CD14-positive monocyte (primary cell): ENCODE measurements at regions not wholly inside any gene's neighbourhood (a gene's known extent, or its start where the extent isn't known, plus 50 kb on each side); places are given as distances from the start of the nearest gene placed in this dataset.

Source experiments
- DNase-seq, 3 donors: peaks; one replicate each; pipeline ENCODE4 v3.0.0-alpha.2; 2011 to 2022
- H2AFZ ChIP-seq: 2 replicates; pipeline ENCODE4 v1.6.0; 2012; ENCODE audit warnings: mild to moderate bottlenecking, low read depth, low read length, inconsistent platforms; ENCODE audit not compliant: insufficient read depth, poor library complexity, severe bottlenecking
- H3K27ac ChIP-seq, 2 donors: 1 replicate in 1 of 2; 2 replicates in 1 of 2; pipeline ENCODE4 v1.5.1; 2012 to 2013; ENCODE audit warnings: low read length in 2 of 2, control low read depth in 1 of 2, inconsistent platforms in 1 of 2, low read depth in 1 of 2, mild to moderate bottlenecking in 1 of 2
- H3K27me3 ChIP-seq, 2 donors: one replicate each; pipeline versions ENCODE4 v1.6.0 to v1.6.1; 2011 to 2013; ENCODE audit warnings: low read length in 2 of 2; ENCODE audit not compliant: control insufficient read depth in 2 of 2, insufficient read depth in 2 of 2
- H3K36me3 ChIP-seq, 2 donors: replicated peaks in 1 of 2; 1 replicate in 1 of 2; 2 replicates in 1 of 2; pipeline versions ENCODE4 v1.5.1 to v1.6.1; 2012 to 2013; ENCODE audit warnings: low read length in 2 of 2, control low read depth in 1 of 2, inconsistent platforms in 1 of 2, mild to moderate bottlenecking in 1 of 2; ENCODE audit not compliant: insufficient read depth in 2 of 2, control insufficient read depth in 1 of 2
- H3K4me1 ChIP-seq, 2 donors: 1 replicate in 1 of 2; 2 replicates in 1 of 2; pipeline versions ENCODE4 v1.5.1 to v1.6.1; 2012 to 2013; ENCODE audit warnings: low read length in 2 of 2, control low read depth in 1 of 2, inconsistent platforms in 1 of 2, mild to moderate bottlenecking in 1 of 2, moderate library complexity in 1 of 2; ENCODE audit not compliant: insufficient read depth in 2 of 2, control insufficient read depth in 1 of 2
- H3K4me2 ChIP-seq: replicated peaks from 2 replicates; pipeline ENCODE3; 2012; ENCODE audit warnings: low read length, moderate library complexity, mild to moderate bottlenecking; ENCODE audit not compliant: poor library complexity, severe bottlenecking; ENCODE audit errors: extremely low read depth
- H3K4me3 ChIP-seq, 3 experiments: fragments of 200-600 bp in 1 of 3; sonication (generic) in 1 of 3; replicated peaks in 1 of 3; 1 replicate in 2 of 3; 2 replicates in 1 of 3; pipeline ENCODE4 v1.5.1; 2011 to 2013; ENCODE audit warnings: low read length in 3 of 3, mild to moderate bottlenecking in 3 of 3, control low read depth in 2 of 3, low read depth in 2 of 3, inconsistent platforms in 1 of 3, moderate library complexity in 1 of 3
- H3K79me2 ChIP-seq: 2 replicates; pipeline ENCODE4 v1.6.0; 2012; ENCODE audit warnings: mild to moderate bottlenecking, control low read depth, inconsistent platforms, low read length, moderate library complexity; ENCODE audit not compliant: insufficient read depth
- H3K9ac ChIP-seq: 2 replicates; pipeline ENCODE4 v1.6.0; 2017; ENCODE audit warnings: low read length, mild to moderate bottlenecking; ENCODE audit not compliant: insufficient read depth, poor library complexity, severe bottlenecking
- H3K9me3 ChIP-seq, 2 donors: replicated peaks in 1 of 2; 1 replicate in 1 of 2; 2 replicates in 1 of 2; pipeline versions ENCODE4 v1.5.1 to v1.6.1; 2012 to 2013; ENCODE audit warnings: low read length in 2 of 2, control low read depth in 1 of 2; ENCODE audit not compliant: control insufficient read depth in 1 of 2, insufficient read depth in 1 of 2
- H4K20me1 ChIP-seq: 2 replicates; pipeline ENCODE4 v1.6.0; 2012; ENCODE audit warnings: mild to moderate bottlenecking, low read length, control low read depth, moderate library complexity; ENCODE audit not compliant: insufficient read depth
- H3K27ac Mint-ChIP-seq, 7 donors: one replicate each; pipeline ENCODE4 v1.8.0; 2020; ENCODE audit warnings: mild to moderate bottlenecking in 7 of 7, mixed read lengths in 7 of 7, moderate library complexity in 6 of 7, inconsistent platforms in 2 of 7
- H3K27me3 Mint-ChIP-seq, 3 donors: one replicate each; pipeline ENCODE4 v1.8.0; 2021 to 2022; ENCODE audit warnings: low read depth in 3 of 3, mild to moderate bottlenecking in 3 of 3, mixed read lengths in 3 of 3, moderate library complexity in 3 of 3, inconsistent platforms in 1 of 3
- H3K36me3 Mint-ChIP-seq, 2 donors: one replicate each; pipeline ENCODE4 v1.8.0; 2020; ENCODE audit warnings: mixed read lengths in 2 of 2, inconsistent platforms in 1 of 2, mild to moderate bottlenecking in 1 of 2
- H3K4me1 Mint-ChIP-seq: one replicate; pipeline ENCODE4 v1.8.0; 2020; ENCODE audit warnings: mild to moderate bottlenecking, mixed read lengths
- H3K4me3 Mint-ChIP-seq, 2 donors: one replicate each; pipeline ENCODE4 v1.8.0; 2020; ENCODE audit warnings: mild to moderate bottlenecking in 2 of 2, mixed read lengths in 2 of 2, moderate library complexity in 1 of 2
- H3K9me3 Mint-ChIP-seq, 7 donors: one replicate each; pipeline ENCODE4 v1.8.0; 2020 to 2022; ENCODE audit warnings: mixed read lengths in 7 of 7, mild to moderate bottlenecking in 6 of 7, moderate library complexity in 6 of 7, inconsistent platforms in 2 of 7
- CTCF ChIP-seq: fragments of 200-600 bp; IDR thresholded peaks from one replicate; pipeline ENCODE4 v1.8.0; 2022; ENCODE audit warnings: antibody characterized with exemption, mild to moderate bottlenecking
- WGBS: methylation state at CpG from one replicate; pipeline ENCODE4 v1.1.5; 2013; ENCODE audit warnings: missing lambda C conversion rate; ENCODE audit not compliant: insufficient coverage; 5-methylcytosine and 5-hydroxymethylcytosine counted together
- intact Hi-C, 2 donors: fragments of 100-400 bp; cut with micrococcal nuclease; formaldehyde crosslinking; loops; one replicate each; pipeline versions ENCODE4 v1.15.0 to v1.15.1; 2023

DNA sequence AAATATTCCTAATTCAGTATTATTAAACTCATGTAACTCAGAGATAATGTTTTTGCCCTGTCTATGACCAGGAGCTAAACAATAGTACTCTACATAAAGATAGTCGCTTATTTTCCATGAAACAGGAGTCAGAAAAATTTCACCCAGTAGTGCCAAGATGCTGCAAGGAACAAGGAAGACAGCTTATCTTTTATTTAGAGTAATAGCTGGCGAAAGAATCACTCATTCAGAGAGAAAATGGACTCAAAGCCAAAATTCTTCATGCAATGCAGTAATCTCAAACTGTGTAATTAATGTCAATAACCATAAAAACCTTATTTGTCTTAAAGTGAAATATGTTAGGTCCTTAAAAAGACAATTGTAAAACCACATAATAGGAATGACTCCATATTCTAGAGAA, 477.8 kb downstream of the ANKRD50 start:
- TF ChIP-seq CTCF: no peak
- H3K9ac ChIP-seq: no peak overlapping the region
- peaks cover 0 to 5% of the 10 kb centered on the region in 2 donors for H3K9me3 ChIP-seq
- WGBS: no CpG with 5 or more reads among the region's 2 CpGs
- no peak for DNase-seq
- no peak overlapping the region for H3K27ac Mint-ChIP-seq
- H2AFZ ChIP-seq: no peak overlapping the region
- no peak overlapping the region for H3K4me2 ChIP-seq
- H3K79me2 ChIP-seq: no peaks in the 10 kb centered on the region
- peaks cover 0 to 2% (median 0%) of the 10 kb centered on the region in 3 donors for H3K27me3 Mint-ChIP-seq
- intact Hi-C loops: no loop called here
- no peaks in the 10 kb centered on the region for H3K36me3 ChIP-seq
- H3K36me3 Mint-ChIP-seq: no peaks in the 10 kb centered on the region
- H3K4me3 Mint-ChIP-seq: no peak overlapping the region
- H4K20me1 ChIP-seq: no peaks in the 10 kb centered on the region
- peaks cover 0 to 5% (median 1%) of the 10 kb centered on the region in 7 donors for H3K9me3 Mint-ChIP-seq
- no peaks in the 10 kb centered on the region for H3K4me1 Mint-ChIP-seq
- no peak overlapping the region for H3K4me3 ChIP-seq
- H3K27me3 ChIP-seq: no peaks in the 10 kb centered on the region
- H3K4me1 ChIP-seq: no peaks in the 10 kb centered on the region
- H3K27ac ChIP-seq: no peak overlapping the region

DNA sequence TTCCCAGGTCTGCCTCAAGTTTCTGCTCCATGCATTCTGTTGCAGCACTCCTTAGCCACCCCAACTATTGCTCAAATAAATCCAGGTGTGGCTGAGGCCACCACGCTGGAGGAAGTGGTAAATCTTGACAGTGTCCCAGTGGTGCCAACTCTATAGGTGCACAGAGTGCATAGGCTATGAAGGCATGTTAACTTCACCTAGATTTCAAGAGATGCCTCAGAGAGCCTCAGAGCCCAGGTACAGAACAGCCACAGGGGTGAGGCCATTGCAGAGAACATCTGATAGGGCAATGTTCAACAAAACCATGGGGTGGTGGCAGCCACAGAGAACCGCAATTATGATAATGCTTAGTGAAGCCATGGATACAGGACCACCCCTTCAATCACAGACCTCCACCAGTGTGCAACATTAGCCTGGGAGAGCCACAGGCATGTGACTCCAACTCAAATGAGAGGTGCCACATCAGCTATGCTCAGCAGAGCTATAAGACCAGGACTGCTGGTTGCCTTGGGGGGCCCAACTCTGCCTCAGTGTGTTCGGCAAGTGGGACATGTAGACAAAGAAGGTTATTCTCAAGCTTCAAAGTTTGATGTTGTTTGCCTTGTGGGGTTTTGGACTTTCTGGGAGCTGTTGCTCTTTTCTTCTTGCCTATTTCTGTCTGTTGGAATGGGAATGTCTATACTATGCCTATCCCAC, 468.7 kb downstream of the ANKRD50 start:
- intact Hi-C loops: no loop called here
- peaks cover 0 to 4% of the 10 kb centered on the region in 2 donors for H3K9me3 ChIP-seq
- H3K4me3 Mint-ChIP-seq: no peak overlapping the region
- no peak for TF ChIP-seq CTCF
- H2AFZ ChIP-seq: no peak overlapping the region
- H3K27ac Mint-ChIP-seq: no peak overlapping the region
- peaks cover 4 to 18% (median 13%) of the 10 kb centered on the region in 7 donors for H3K9me3 Mint-ChIP-seq
- H3K4me1 ChIP-seq: no peaks in the 10 kb centered on the region
- H3K36me3 ChIP-seq: no peaks in the 10 kb centered on the region
- no peaks in the 10 kb centered on the region for H3K79me2 ChIP-seq
- no peak overlapping the region for H3K4me2 ChIP-seq
- H3K36me3 Mint-ChIP-seq: no peaks in the 10 kb centered on the region
- no peak overlapping the region for H3K9ac ChIP-seq
- H3K4me3 ChIP-seq: no peak overlapping the region
- H3K27me3 Mint-ChIP-seq: peaks cover 0 to 3% (median 0%) of the 10 kb centered on the region in 3 donors
- no peaks in the 10 kb centered on the region for H3K27me3 ChIP-seq
- H4K20me1 ChIP-seq: no peaks in the 10 kb centered on the region
- 100% methylated on average over 1 of the region's 3 CpGs for WGBS
- H3K4me1 Mint-ChIP-seq: no peaks in the 10 kb centered on the region
- no peak for DNase-seq
- H3K27ac ChIP-seq: no peak overlapping the region
